ENCODE measurements at regions not wholly inside any gene's neighbourhood (a gene's known extent, or its start where the extent isn't known, plus 50 kb on each side); places are given as distances from the start of the nearest gene placed in this dataset.

DNA sequence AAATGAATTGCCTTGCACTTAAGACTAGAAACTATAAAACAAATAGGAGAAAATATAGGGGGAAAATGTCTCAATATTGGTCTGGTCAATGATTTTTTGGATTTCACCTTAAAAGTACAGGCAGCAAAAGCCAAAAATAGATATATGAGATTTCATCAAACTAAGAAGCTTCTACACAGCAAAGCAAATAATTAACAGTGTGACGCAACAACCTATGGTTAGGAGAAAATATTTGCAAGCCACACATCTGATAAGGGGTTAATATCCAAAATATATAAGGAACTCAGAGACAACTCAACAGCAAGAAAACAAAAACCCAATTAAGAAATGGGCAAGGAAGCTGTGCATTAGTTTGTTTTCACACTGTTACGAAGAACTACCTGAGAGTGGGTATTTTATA lies 89.1 kb downstream of the MAIP1 start:
- Histone ChIP-seq H3K4me1 (ENCODE audit: insufficient read depth, low read length, severe bottlenecking) (no peaks in the 10 kb centered on the region), H3F3A (ENCODE audit: insufficient read depth, low read length) (no peaks in the 10 kb centered on the region), H3K4me2 (ENCODE audit: low read length) (no peak overlapping the region), H2AFZ (ENCODE audit: low read length) (no peak overlapping the region), H3K9me3 (ENCODE audit: low read length) (0 out of 2 replicates have a peak, but pooled peaks cover 6% of the 10 kb centered on the region), H3K9me2 (ENCODE audit: low read depth, low read length) (no peaks in the 10 kb centered on the region), H3K4me3 (ENCODE audit: low read depth, low read length, poor library complexity, severe bottlenecking) (no peak overlapping the region), H4K20me1 (ENCODE audit: insufficient read depth, low read length) (no peaks in the 10 kb centered on the region), H3K27me3 (ENCODE audit: insufficient read depth, low read length) (no peaks in the 10 kb centered on the region), H3K79me2 (ENCODE audit: insufficient read depth, low read length) (no peaks in the 10 kb centered on the region), H3K27ac (ENCODE audit: low read depth, low read length, poor library complexity, severe bottlenecking) (no peak overlapping the region), H3K36me3 (ENCODE audit: insufficient read depth, low read length) (no peaks in the 10 kb centered on the region), H3K9ac (ENCODE audit: low read length) (no peak overlapping the region)
- TF ChIP-seq CTCF (IDR thresholded peaks at IDR 0.05; ENCODE audit: low read length) (no peak), EZH2 (IDR thresholded peaks at IDR 0.05; ENCODE audit: borderline replicate concordance, low read length) (no peak)

DNA sequence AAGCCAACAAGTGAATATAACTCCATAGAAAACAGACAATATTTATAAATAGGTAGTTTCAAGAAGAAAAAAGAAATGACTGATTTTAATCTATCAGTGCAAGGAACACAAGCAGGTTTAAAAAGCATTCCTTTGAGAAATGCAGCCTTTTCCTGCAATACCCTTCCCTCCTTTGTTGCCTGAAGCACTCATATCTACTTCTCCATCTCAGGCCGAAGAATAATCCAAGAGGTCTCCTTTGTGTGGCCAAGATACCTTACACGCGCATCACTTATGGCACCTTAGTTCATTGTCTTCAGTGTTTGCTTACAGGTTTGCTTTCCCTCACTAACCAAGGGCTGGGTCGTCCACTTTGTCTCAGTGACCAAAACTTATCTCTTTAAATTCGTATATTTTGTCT lies 93.0 kb downstream of the MAIP1 start:
- Histone ChIP-seq H3K9ac (ENCODE audit: low read length) (no peak overlapping the region), H3K4me1 (ENCODE audit: insufficient read depth, low read length, severe bottlenecking) (no peaks in the 10 kb centered on the region), H3K4me2 (ENCODE audit: low read length) (no peak overlapping the region), H3K4me3 (ENCODE audit: low read depth, low read length, poor library complexity, severe bottlenecking) (no peak overlapping the region), H3K9me2 (ENCODE audit: low read depth, low read length) (no peaks in the 10 kb centered on the region), H2AFZ (ENCODE audit: low read length) (no peak overlapping the region), H4K20me1 (ENCODE audit: insufficient read depth, low read length) (no peaks in the 10 kb centered on the region), H3K27ac (ENCODE audit: low read depth, low read length, poor library complexity, severe bottlenecking) (no peak overlapping the region), H3K27me3 (ENCODE audit: insufficient read depth, low read length) (no peaks in the 10 kb centered on the region), H3K9me3 (ENCODE audit: low read length) (0 out of 2 replicates have a peak, but pooled peaks cover 6% of the 10 kb centered on the region), H3K79me2 (ENCODE audit: insufficient read depth, low read length) (no peaks in the 10 kb centered on the region), H3F3A (ENCODE audit: insufficient read depth, low read length) (no peaks in the 10 kb centered on the region), H3K36me3 (ENCODE audit: insufficient read depth, low read length) (no peaks in the 10 kb centered on the region)
- TF ChIP-seq CTCF (IDR thresholded peaks at IDR 0.05; ENCODE audit: low read length) (no peak), EZH2 (IDR thresholded peaks at IDR 0.05; ENCODE audit: borderline replicate concordance, low read length) (no peak)

DNA sequence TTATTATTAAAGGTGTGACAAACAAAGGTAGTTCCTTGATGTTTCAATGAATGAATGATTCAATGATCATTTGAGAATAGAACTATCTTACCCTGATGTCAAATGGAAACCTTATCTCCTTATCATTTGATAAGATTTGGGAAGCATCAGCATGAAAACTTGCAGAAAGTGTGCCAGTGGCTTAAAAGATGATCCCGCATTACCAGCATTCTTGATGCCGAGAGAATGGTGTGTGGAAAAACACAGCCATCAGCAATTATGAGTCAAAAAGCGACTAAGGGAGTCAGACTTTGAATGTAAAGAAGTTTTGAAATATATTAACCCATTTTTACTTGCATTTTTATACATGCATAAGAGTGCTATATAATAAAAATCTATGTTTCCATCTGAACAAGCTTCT lies 93.7 kb downstream of the MAIP1 start:
- Histone ChIP-seq H3K4me1 (ENCODE audit: insufficient read depth, low read length, severe bottlenecking) (no peaks in the 10 kb centered on the region), H3K4me3 (ENCODE audit: low read depth, low read length, poor library complexity, severe bottlenecking) (no peak overlapping the region), H3K27me3 (ENCODE audit: insufficient read depth, low read length) (no peaks in the 10 kb centered on the region), H3K36me3 (ENCODE audit: insufficient read depth, low read length) (no peaks in the 10 kb centered on the region), H3K27ac (ENCODE audit: low read depth, low read length, poor library complexity, severe bottlenecking) (no peak overlapping the region), H3K9me2 (ENCODE audit: low read depth, low read length) (no peaks in the 10 kb centered on the region), H3F3A (ENCODE audit: insufficient read depth, low read length) (no peaks in the 10 kb centered on the region), H4K20me1 (ENCODE audit: insufficient read depth, low read length) (no peaks in the 10 kb centered on the region), H3K79me2 (ENCODE audit: insufficient read depth, low read length) (no peaks in the 10 kb centered on the region), H2AFZ (ENCODE audit: low read length) (no peak overlapping the region), H3K9me3 (ENCODE audit: low read length) (0 out of 2 replicates have a peak, but pooled peaks cover 4% of the 10 kb centered on the region), H3K9ac (ENCODE audit: low read length) (no peak overlapping the region), H3K4me2 (ENCODE audit: low read length) (no peak overlapping the region)
- TF ChIP-seq EZH2 (IDR thresholded peaks at IDR 0.05; ENCODE audit: borderline replicate concordance, low read length) (no peak), CTCF (IDR thresholded peaks at IDR 0.05; ENCODE audit: low read length) (no peak)

Data from OCI-LY1 (cell line).